Left renal cortex interstitium (tissue), 4 donors: ENCODE measurements at regions not wholly inside any gene's neighbourhood (a gene's known extent, or its start where the extent isn't known, plus 50 kb on each side); places are given as distances from the start of the nearest gene placed in this dataset.
"Not testable (repeated sequence)": the region's sequence is repeated elsewhere in the genome, so short reads cannot be mapped to it uniquely, and the experiment has no call there.

Source experiments
- DNase-seq, 4 donors: peaks; one replicate each; pipeline ENCODE4 v3.0.0-alpha.2; 2013; ENCODE audit warnings: low read depth in 4 of 4, low spot score in 2 of 4, missing footprints in 1 of 4

DNA sequence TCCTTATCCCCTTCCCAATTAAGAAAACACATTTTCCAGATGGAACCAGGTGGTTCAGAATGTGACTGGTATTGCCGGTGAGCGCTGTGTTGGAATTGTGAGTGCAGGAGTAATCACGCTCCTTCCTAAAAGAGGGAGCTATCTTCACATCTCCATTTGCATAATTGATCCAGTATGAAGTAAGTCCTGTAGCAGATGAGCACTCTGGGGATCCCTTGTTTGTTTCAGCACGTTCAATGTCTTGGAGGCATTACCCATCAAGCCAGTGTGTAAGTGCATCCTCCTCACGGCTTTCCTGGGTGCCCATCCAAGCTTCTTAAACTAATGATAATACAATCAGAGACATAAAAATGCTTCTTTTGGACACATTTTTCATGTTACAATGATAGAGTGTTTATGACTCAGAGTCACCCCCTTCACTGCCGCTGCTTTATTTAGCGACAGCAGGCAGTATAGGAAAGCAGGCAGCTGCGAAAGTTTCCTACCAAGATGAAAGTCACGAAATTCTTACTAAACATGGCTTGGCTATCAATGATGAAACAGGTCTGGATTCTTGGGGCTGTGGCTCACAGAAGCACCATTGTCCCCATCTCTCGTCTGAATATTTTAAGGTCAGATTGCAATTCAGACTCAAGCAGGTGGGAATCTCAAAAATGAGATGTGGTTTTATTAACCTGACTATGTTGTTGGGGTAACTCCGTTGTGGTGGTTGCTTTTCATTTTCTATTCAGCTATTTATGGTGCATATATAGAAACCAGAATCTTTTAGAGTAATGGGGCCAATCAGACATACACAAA, 346.3 kb upstream of the MDFIC2 start:
- no peak for DNase-seq

DNA sequence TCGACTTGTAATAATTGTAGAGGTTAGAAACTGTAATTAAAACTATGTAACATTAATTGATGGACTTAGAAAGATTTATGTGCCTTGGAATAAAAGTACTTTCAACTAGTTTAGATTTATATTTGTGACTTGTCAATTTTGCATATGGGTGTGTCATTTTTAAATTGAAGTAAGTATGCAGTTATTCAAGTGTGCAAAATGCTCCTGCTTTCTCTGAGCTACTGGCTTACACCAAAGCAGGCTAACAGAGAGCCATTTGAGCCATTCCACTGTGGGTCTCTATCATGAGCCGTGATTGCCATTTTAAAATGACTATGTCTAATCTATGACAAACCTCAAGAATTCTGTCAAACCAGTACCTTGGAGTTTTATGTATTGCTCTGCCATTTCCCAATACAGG, 345.0 kb upstream of the MDFIC2 start:
- DNase-seq: no peak

DNA sequence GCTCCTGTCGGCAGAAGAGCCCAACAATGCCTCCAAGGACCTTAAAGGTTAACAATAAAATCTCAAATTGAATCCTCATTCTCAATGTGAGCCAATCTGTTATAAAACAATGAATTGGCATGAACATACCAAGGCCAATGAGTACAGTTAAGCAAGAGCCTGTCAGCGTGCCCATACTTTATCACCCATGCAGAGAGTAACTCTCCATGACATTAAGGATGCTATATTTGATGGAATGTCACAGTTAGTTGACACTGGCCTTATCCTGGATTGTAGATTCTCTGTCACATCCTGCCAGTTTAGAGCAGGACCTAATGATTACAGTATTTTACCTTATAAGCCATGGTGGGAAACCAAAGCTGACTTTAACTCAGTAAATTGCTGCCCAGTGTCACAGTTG, 335.4 kb upstream of the MDFIC2 start:
- no peak for DNase-seq

DNA sequence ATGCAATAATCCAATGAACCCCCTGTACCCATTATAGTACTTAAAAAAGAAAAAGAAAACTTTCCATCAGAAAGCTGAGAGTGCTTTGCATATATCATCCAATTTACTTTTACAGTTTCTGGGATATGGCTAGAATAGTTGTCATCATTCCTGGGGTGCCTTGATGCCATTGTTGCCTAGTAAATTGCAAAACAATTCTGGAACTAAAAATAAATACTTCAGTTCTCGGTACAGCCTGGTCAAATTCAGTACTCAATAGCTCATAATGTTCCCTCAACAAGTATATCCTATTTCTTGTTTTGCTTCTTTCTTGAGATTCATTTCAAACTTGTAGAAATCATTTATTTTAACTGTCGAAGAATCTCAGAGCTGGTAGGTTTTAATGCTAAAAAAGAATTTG, 334.7 kb upstream of the MDFIC2 start:
- no peak for DNase-seq

DNA sequence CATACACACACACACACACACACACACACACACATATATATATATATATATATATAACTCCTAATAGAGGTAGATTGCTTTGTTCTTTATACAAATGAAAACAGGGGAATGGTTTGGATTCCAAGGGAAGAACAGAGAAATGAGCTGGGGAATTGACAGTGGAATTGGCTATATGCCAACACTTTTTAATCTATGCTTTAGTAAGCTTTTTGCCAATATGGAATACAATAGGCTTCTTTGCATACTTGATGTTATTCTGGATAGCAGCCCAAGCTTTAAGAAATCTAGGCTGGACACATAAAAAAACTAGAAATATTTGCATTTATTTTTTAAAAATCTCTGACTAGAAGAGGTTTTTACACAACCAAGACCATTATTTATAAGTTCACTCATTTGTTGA, 334.2 kb upstream of the MDFIC2 start:
- no peak for DNase-seq

DNA sequence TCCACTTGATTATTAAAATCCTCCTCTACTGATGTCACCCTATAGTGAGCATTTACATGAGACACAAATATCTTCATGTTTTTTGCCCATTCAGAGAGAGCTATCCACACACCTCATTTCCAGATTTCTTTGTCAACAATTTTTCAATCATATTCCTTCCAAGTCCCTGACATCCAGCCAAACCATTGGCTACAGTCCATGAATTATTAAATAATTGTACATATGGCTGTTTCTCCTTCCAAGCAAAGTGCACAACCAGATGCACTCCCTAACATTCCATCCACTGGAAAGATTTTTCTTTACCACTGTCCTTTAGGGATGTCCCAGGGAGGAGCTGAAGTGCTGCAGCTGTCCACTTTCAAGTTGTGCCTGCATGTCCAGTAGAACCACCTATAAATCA, 328.0 kb upstream of the MDFIC2 start:
- no peak for DNase-seq

DNA sequence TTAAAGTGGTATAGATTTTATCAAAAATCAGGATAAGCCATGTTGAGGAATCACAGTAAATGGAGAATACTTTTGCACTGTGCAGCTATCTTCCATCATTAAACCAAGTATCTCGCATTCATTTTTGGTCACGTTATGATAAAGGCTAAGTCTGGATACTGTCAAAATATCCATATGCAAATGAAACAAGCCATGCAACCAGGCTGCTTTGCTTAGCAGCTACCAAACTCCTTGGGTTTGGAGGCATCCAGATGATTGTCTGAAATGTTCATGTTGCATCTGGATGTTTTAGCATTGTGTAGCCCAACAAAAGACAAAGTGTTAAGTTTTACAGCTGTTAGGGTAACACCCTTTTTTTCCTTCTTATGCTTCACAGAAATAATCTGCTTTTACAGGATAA, 322.9 kb upstream of the MDFIC2 start:
- no peak for DNase-seq

DNA sequence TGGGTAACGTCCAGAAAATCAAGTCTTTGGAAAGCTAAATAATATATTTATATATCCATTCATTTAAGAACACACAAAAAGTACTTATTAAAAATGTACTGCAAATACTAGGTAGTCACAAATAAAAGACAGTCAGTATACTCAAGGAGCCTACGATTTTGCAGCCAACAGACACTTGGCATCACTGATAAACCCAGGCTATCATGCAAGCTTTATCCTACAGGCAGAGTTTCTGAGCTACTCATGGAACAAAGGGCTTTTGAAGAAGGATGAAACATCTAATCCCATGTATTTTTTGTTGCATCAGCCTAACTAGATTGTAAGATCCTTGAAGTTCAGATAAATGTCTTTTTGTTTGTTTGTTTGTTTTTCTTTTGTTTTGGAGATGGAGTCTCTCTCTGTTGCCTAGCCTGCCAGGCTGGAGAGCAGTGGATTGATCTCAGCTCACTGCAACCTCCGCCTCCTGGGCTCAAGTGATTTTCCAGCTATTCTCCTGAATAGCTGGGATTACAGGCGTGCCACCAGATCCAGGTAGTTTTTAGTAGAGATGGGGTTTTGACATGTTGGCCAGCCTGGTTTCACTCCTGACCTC, 319.4 kb upstream of the MDFIC2 start:
- no peak for DNase-seq

DNA sequence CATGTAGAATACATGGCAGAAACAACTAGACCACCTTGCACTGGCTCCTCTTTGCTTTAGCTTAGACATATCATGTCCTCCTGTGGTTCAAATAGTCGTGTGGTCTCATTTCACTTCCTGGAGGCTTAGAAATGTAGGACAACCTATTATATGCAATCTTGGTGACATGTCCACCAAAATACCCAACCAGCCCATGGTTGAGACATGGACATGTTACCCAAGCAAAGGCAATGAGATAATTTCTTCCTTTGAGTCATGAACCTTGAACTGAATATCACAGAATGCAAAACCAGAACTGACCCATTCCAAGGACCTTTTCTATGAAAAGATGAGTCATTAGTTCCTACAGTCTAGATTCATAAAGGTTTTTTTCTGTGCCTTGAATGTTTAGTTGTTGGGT, 309.0 kb upstream of the MDFIC2 start:
- no peak for DNase-seq

DNA sequence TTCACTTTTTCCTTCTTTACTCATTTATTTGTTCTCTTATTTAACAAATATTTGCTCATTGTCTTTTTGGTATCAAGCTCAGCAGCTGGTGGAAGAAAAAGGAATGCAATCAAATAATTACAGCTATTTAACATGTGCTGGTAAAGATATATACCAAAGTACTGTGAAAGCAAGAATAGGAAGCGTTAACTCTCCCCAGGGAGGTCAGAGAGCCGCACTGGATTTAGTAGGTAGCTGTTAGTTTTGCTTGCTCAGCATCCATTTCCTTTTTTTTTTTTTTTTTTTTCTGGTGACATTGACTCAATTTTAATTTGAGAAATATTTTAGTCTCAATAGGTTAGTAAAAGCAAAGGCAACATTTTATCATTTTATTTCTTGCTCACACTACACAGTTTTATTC, 308.5 kb upstream of the MDFIC2 start:
- no peak for DNase-seq

DNA sequence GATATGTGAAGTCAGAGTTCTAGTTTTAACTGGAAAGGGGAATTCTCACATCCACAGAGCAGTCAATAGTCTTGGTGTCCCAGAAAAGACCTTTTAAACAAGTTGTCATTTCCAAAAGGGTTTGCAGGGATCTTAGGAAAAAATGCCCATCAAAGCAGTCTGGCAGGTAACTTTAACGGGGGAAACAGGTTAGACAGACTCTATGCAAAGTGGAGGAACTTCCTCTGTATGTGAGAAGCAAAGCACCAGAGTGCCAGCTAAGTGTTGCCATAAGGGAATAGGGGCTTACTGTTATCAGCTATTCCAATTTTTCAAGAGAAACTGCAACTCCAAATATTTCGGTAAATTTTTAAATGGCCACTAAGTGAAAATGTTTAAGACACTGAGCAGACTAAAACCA, 307.9 kb upstream of the MDFIC2 start:
- no peak for DNase-seq

DNA sequence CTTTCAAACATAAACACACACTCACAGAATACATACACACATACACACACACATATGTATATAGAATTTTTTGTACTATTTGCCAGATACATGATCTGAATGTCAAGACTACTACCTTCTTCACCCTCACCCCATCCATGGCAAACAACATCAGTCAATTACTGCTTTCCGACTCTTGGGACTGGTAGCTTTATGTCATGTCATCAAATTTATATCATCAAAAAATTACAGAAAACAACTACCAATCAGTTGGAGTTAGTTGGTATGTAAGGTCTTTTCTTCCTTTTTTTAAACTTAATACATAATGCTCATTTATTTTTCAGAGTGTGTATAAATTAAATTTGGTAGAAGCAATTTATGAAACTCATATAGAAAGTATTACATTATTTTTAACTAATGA, 305.7 kb upstream of the MDFIC2 start:
- no peak for DNase-seq

DNA sequence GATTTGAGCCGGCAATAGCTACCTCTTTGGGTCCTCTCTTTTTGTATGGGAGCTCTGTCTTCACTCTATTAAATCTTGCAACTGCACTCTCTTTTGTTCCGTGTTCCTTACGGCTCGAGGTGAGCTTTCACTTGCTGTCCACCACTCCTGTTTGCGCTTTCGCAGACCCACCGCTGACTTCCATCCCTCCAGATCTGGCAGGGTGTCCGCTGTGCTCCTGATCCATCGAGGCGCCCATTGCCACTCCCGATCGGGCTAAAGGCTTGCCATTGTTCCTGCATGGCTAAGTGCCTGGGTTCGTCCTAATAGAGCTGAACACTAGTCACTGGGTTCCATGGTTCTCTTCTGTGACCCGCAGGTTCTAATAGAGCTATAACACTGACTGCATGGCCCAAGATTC, 304.9 kb upstream of the MDFIC2 start:
- not testable (repeated sequence) for DNase-seq

DNA sequence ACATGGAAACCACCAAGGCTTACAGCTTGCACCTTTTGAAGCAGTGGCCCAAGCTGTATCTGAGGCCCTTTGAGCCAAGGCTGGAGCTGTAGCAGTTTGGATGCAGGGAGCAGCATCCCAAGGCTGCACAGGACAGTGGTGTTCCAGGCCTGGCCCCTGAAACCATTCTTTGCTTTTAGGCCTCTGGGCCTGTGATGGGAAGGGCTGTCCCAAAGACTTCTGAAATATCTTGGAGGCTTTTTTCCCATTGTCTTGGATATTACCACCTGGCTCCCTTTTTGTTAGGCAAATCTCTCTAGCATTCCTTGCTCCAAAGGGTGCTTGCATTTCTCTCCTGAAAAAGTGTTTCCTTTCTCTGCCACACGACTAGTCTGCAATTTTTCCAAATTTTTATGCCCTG, 302.8 kb upstream of the MDFIC2 start:
- no peak for DNase-seq

DNA sequence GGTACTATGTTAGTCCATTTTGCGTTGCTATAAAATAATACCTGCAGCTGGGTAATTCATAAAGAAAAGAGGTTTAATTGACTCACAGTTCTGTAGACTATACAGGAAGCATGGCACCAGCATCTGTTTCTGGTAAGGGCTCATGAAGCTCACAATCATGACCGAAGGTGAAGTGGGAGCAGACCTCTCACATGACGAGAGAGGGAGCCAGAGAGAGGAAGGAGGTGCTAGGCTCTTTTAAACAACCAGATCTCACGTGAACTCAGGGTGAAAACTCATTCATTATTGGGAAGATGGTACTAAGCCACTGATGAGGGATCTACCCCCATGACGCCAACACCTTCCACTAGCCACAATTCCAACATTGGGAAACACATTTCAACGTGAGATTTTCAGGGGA, 301.7 kb upstream of the MDFIC2 start:
- DNase-seq: no peak

DNA sequence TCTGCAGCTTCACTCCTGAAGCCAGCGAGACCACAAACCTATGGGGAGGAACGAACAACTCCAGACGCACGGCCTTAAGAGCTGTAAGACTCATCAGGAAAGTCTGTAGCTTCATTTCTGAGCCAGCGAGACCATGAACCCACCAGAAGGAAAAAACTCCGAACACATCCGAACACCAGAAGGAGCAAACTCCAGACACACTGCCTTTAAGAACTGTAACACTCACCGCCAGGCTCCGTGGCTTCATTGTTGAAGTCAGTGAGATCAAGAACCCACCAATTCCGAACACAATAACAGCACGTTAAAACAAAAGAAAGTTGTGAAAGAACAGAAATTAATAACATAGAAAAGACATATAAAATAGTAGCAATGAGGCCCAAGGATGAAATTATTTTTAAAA, 300.5 kb upstream of the MDFIC2 start:
- DNase-seq: no peak

DNA sequence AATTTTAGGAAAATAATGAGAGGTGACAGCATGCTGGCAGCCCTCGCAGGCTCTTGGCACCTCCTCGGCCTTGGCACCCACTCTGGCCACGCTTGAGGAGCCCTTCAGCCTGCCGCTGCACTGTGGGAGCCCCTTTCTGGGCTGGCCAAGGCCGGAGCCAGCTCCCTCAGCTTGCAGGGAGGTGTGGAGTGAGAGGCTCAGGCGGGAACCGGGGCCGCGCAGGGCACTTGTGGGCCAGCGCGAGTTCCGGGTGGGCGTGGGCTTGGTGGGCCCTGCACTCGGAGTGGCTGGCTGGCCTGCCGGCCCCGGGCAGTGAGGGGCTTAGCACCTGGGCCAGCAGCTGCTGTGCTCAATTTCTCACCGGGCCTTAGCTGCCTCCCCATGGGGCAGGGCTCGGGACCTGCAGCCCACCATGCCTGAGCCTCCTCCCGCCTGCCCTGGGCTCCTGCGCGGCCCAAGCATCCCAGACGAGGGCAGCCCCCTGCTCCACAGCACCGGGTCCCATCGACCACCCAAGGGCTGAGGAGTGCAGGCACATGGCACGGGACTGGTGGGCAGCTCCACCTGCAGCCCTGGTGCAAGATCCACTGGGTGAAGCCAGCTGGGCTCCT, 299.3 kb upstream of the MDFIC2 start:
- DNase-seq: not testable (repeated sequence)

DNA sequence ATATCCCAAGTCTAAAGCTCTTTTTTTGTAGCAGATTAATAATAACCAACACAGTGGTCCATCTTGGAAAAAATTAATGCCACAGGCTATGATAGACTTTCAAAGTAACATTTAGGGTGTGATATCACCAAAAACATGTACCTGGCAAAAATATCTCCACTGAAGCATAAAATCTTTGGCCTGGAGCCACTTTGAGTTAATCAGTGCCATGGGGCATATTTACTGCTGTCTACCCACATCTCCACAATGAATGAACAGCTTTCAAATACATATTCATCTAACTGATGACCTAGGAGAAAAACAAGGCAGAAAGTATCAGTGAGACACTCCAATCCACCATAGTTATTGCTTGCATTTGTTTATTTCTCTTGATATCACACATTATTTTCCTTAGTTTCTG, 296.0 kb upstream of the MDFIC2 start:
- DNase-seq: no peak

DNA sequence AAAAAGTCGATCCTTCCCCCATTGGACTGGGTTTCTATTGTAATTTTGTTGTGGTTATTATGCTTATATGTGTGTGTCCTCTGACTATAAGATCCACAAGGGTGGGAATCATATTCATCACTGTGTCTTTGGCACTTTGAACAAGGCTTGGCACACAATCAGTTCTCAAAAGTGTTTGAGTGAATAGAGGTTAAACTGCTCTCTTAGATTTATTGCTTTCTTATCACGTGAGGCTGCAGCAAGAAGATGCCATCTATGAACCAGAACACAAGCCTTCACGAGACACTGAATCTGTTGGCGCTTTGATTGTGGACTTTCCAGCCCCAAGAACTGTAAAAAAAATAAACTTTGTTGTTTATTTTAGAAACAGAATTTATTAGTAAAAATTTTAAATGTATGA, 295.0 kb upstream of the MDFIC2 start:
- DNase-seq: no peak

DNA sequence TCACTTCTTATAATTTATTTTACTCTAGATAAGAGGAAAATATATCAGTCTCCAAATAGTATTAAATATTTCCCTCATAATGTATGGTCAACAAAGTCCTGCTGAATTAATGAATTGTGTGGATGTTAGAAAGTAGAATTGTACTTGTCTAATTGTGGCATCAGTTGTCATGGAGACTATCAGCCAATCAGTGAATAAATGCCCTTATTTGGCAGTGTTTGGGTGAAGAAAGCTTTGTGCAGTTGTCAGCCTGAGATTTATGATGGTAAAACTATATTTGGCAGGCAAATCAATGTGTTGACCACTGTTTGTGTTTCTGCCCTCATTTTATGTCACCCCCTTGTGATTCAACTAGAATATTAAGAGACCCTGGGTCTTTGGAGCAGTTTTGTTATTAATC, 293.6 kb upstream of the MDFIC2 start:
- no peak for DNase-seq

DNA sequence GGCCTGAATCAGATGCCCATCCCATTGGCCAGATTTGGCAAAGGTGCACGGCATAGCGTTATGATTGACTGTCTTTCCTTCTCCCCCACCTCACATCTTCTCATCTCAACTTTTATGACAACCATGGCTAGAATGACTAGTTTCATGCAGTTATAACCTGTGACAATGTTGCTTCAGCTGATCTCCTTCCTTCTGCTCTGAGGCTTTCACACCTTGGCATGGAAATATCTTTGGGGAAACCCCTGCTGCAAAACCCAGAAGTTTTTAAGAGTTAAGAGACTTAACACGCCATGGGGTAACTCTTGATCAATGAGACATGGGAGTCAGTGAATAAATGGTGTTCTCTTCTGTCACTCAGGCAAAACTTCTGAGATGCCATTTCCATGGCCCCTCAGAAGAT, 290.7 kb upstream of the MDFIC2 start:
- no peak for DNase-seq

DNA sequence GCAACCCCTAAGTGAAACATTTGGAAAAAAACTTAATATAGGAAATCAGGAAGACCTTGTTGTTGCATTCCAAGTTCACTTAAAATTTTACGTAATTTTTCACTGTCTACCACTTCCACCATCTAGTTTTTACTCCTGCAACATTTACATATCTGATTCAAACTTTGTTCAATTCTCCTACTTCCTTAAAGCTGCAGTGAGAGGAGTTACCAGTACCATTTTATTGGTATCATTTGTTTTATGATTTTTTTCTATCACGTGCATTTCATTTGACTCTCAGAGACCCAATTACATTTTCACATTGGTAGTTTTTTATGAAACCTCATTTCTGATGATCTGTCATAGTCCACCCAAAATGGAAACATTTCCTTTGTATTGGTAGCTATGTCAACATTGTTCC, 284.9 kb upstream of the MDFIC2 start:
- DNase-seq: no peak
